ENCODE measurements at regions not wholly inside any gene's neighbourhood (a gene's known extent, or its start where the extent isn't known, plus 50 kb on each side); places are given as distances from the start of the nearest gene placed in this dataset.

- TF ChIP-seq GATA2 (IDR thresholded peaks at IDR 0.05; ENCODE audit: low read depth, low read length) (no peak), GATA3 (IDR thresholded peaks at IDR 0.05; ENCODE audit: low read depth, low read length) (no peak)
Measured at GRCh38 chr17:13395346-13395745, 206.4 kb downstream of the HS3ST3A1 start.
